HepG2 (cell line): ENCODE measurements at regions not wholly inside any gene's neighbourhood (a gene's known extent, or its start where the extent isn't known, plus 50 kb on each side); places are given as distances from the start of the nearest gene placed in this dataset.

Experiments
- ATAC-seq: fragments of 200-7000 bp; cut with Tn5 transposase; 3 replicates; pipeline ENCODE4 v1.9.1; 2020; ENCODE audit warnings: mild to moderate bottlenecking, moderate library complexity
- BruUV-seq: library from RNA; stranded (reverse); fragments of 400-500 nt; replicated peaks from 2 replicates; lab custom pipeline; 2021; lab: Mats Ljungman, UMichigan
- CTCF ChIA-PET: fragments of 300-600 bp; formaldehyde crosslinking; extraction: SDS; loops from one replicate; lab custom pipeline; 2021; ENCODE audit warnings: low total read pairs, inconsistent platforms, low intra/inter-chr PET ratio; lab: Yijun Ruan, JAX
- POLR2A ChIA-PET: fragments of 350-600 bp; sonication (Branson Sonifier 250); formaldehyde crosslinking; loops from one replicate; lab custom pipeline; 2020; ENCODE audit warnings: antibody characterized with exemption, inconsistent platforms; lab: Yijun Ruan, JAX
- DNase-seq: peaks from one replicate; pipeline ENCODE4 v3.0.0-alpha.2; 2015; ENCODE audit warnings: low spot score
- FAIRE-seq: peaks from 3 replicates; lab custom pipeline; 2011; peaks lifted over from hg19 to GRCh38; lab: Jason Lieb, UNC
- H2AFZ ChIP-seq: one replicate; pipeline ENCODE4 v1.6.1; 2011; ENCODE audit warnings: low read length, inconsistent platforms
- H3K27ac ChIP-seq: fragments of 300-600 bp; 3 replicates; pipeline ENCODE4 v1.8.0; 2011; ENCODE audit warnings: mixed run types, mild to moderate bottlenecking, mixed read lengths, low read length, inconsistent platforms; ENCODE audit not compliant: insufficient read depth; ENCODE audit errors: extremely low read length
- H3K27me3 ChIP-seq, 2 experiments: fragments of 200-600 bp in 1 of 2; 2 replicates in 1 of 2; 3 replicates in 1 of 2; pipeline versions ENCODE4 v1.6.0 to v1.8.0; 2011; ENCODE audit warnings: low read length in 2 of 2, mild to moderate bottlenecking in 2 of 2, moderate library complexity in 2 of 2, inconsistent platforms in 1 of 2; ENCODE audit not compliant: insufficient read depth in 2 of 2, control insufficient read depth in 1 of 2
- H3K36me3 ChIP-seq, 2 experiments: fragments of 200-600 bp in 1 of 2; replicated peaks in 1 of 2; 2 replicates in 1 of 2; 3 replicates in 1 of 2; pipeline versions ENCODE4 v1.5.1 to v1.8.0; 2011; ENCODE audit warnings: low read length in 2 of 2, inconsistent platforms in 1 of 2; ENCODE audit not compliant: insufficient read depth in 2 of 2, control insufficient read depth in 1 of 2
- H3K4me1 ChIP-seq: 2 replicates; pipeline ENCODE4 v1.5.1; 2012; ENCODE audit warnings: low read length, inconsistent platforms; ENCODE audit not compliant: insufficient read depth
- H3K4me2 ChIP-seq: 2 replicates; pipeline ENCODE4 v1.6.0; 2011; ENCODE audit warnings: low read depth, low read length, inconsistent platforms
- H3K4me3 ChIP-seq, 3 experiments: fragments of 200-600 bp in 1 of 3; sonication (generic), shearing (Covaris generic) in 1 of 3; replicated peaks in 1 of 3; 2 replicates each; pipeline ENCODE4 v1.5.1; 2011 to 2016; ENCODE audit warnings: low read length in 3 of 3, inconsistent platforms in 2 of 3, low read depth in 2 of 3, mild to moderate bottlenecking in 2 of 3, control low read depth in 1 of 3, mixed read lengths in 1 of 3; ENCODE audit not compliant: insufficient read depth in 1 of 3
- H3K79me2 ChIP-seq: one replicate; pipeline ENCODE4 v1.6.1; 2011; ENCODE audit warnings: low read length, inconsistent platforms; ENCODE audit not compliant: insufficient read depth
- H3K9ac ChIP-seq: 2 replicates; pipeline ENCODE4 v1.6.0; 2011; ENCODE audit warnings: mild to moderate bottlenecking, low read depth, low read length, inconsistent platforms; ENCODE audit not compliant: insufficient read depth
- H3K9me3 ChIP-seq: 2 replicates; pipeline ENCODE4 v1.5.1; 2012; ENCODE audit warnings: mild to moderate bottlenecking, low read length
- H4K20me1 ChIP-seq: 2 replicates; pipeline ENCODE4 v1.6.0; 2011; ENCODE audit warnings: inconsistent platforms, mild to moderate bottlenecking, low read length, moderate library complexity; ENCODE audit not compliant: insufficient read depth
- EEA1 ChIP-seq: sonication (generic); formaldehyde crosslinking; IDR thresholded peaks from 2 replicates; pipeline ENCODE4 v1.5.1; 2020; ENCODE audit warnings: mild to moderate bottlenecking, missing genetic modification reagents, borderline replicate concordance
- LBX2 ChIP-seq: sonication (generic); formaldehyde crosslinking; IDR thresholded peaks from 2 replicates; pipeline ENCODE4 v1.5.0; 2020; ENCODE audit warnings: missing genetic modification reagents, mild to moderate bottlenecking, borderline replicate concordance
- TFDP2 ChIP-seq: sonication (generic); formaldehyde crosslinking; IDR thresholded peaks from 2 replicates; pipeline ENCODE4 v1.4.0; 2020; ENCODE audit warnings: missing genetic modification reagents
- ZNF609 ChIP-seq: sonication (generic); formaldehyde crosslinking; IDR thresholded peaks from 2 replicates; pipeline ENCODE4 v1.4.0; 2020; ENCODE audit warnings: mild to moderate bottlenecking, missing genetic modification reagents, borderline replicate concordance
- ZNF646 ChIP-seq: sonication (generic); formaldehyde crosslinking; IDR thresholded peaks from 2 replicates; pipeline ENCODE4 v1.9.0; 2021; ENCODE audit warnings: mild to moderate bottlenecking, missing genetic modification reagents
- WGBS: methylation state at CpG from one replicate; pipeline ENCODE4 v1.1.6; 2017; ENCODE audit warnings: low lambda C conversion rate; 5-methylcytosine and 5-hydroxymethylcytosine counted together
- in situ Hi-C: cut with HindIII; loops from 2 replicates; pipeline ENCODE4 v1.10.0; 2017; ENCODE audit warnings: low pct_unique_long_range_greater_than_20kb; ENCODE audit not compliant: extremely low pct_ligation_motif_present
- intact Hi-C: fragments of 100-400 bp; cut with micrococcal nuclease; formaldehyde crosslinking; loops from one replicate; pipeline ENCODE4 v1.10.0; 2022; ENCODE audit not compliant: unreplicated experiment
- TF ChIP-seq, protein P1 (sequence below): IDR thresholded peaks from 2 replicates; pipeline ENCODE4 v1.6.1; 2016; ENCODE audit warnings: low read depth, control low read depth

GRCh38 chr21:24110846-24111245 is 1496.4 kb downstream of the MRPL39 start (continued):
- TF ChIP-seq, protein P1, sequence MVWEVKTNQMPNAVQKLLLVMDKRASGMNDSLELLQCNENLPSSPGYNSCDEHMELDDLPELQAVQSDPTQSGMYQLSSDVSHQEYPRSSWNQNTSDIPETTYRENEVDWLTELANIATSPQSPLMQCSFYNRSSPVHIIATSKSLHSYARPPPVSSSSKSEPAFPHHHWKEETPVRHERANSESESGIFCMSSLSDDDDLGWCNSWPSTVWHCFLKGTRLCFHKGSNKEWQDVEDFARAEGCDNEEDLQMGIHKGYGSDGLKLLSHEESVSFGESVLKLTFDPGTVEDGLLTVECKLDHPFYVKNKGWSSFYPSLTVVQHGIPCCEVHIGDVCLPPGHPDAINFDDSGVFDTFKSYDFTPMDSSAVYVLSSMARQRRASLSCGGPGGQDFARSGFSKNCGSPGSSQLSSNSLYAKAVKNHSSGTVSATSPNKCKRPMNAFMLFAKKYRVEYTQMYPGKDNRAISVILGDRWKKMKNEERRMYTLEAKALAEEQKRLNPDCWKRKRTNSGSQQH (CRISPR knock-in tag), result no peak
- no peak for TF ChIP-seq LBX2 (CRISPR knock-in tag)

DNA sequence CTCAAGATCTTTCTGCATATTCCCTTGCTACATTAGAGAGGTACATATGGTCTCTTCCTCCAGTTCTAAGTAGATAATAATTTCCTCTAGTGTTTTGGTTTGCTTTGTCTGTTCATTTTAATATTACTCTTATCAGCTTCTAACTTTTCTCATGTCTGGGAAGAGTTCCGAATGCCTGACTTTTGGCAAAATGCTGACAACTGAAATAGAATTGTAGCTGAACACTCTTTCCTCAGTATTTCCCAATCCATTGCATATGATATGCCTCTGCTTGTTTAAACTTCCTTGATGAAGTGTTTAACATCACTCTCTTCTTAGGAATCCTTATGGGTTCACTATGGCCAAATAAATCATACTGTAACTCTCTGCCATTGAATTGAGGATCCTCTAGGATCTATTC is 1510.1 kb downstream of the MRPL39 start:
- Histone ChIP-seq H3K9me3 (peaks cover 95% of the 10 kb centered on the region), H3K4me3 (no peak overlapping the region), H2AFZ (no peak overlapping the region), H3K36me3 (no peaks in the 10 kb centered on the region), H3K4me1 (no peaks in the 10 kb centered on the region), H3K79me2 (no peaks in the 10 kb centered on the region), H4K20me1 (no peaks in the 10 kb centered on the region), H3K4me2 (no peak overlapping the region), H3K27me3 (no peaks in the 10 kb centered on the region), H3K27ac (no peak overlapping the region), H3K9ac (no peak overlapping the region)
- intact Hi-C loops (no loop called here), in situ Hi-C loops (no loop called here)
- ATAC-seq (no peak), FAIRE-seq (no peak), DNase-seq (no peak)
- 3% methylated on average over 1 of the region's 1 CpG for WGBS
- POLR2A ChIA-PET, result no interaction called here
- CTCF ChIA-PET, result no interaction called here
- BruUV-seq, result no TSS peak
- TF ChIP-seq ZNF646 (CRISPR knock-in tag) (no peak), EEA1 (no peak), TFDP2 (CRISPR knock-in tag) (no peak), ZNF609 (CRISPR knock-in tag) (no peak)
